ENCODE measurements at regions not wholly inside any gene's neighbourhood (a gene's known extent, or its start where the extent isn't known, plus 50 kb on each side); places are given as distances from the start of the nearest gene placed in this dataset.
"Not testable (repeated sequence)": the region's sequence is repeated elsewhere in the genome, so short reads cannot be mapped to it uniquely, and the experiment has no call there.

- H3K4me1 ChIP-seq (ENCODE audit: control insufficient read depth, insufficient read depth, low read length): peaks cover 13% of the 10 kb centered on the region
- no peaks in the 10 kb centered on the region for H3K36me3 ChIP-seq (ENCODE audit: control insufficient read depth, insufficient read depth, low read length)
- H3K4me3 ChIP-seq (ENCODE audit: low read depth, low read length): no peak overlapping the region
- H3K27ac ChIP-seq (ENCODE audit: low read depth, low read length): no peak overlapping the region
- H3K9me3 ChIP-seq (ENCODE audit: control insufficient read depth, insufficient read depth, low read depth, low read length): no peaks in the 10 kb centered on the region
- no peak overlapping the region for H3K9ac ChIP-seq (ENCODE audit: low read length)
- no peaks in the 10 kb centered on the region for H3K27me3 ChIP-seq (ENCODE audit: control insufficient read depth, insufficient read depth, low read length)
These were observed 298.4 kb downstream of the MYCN start for GRCh38 chr2:16238786-16239185.

DNA sequence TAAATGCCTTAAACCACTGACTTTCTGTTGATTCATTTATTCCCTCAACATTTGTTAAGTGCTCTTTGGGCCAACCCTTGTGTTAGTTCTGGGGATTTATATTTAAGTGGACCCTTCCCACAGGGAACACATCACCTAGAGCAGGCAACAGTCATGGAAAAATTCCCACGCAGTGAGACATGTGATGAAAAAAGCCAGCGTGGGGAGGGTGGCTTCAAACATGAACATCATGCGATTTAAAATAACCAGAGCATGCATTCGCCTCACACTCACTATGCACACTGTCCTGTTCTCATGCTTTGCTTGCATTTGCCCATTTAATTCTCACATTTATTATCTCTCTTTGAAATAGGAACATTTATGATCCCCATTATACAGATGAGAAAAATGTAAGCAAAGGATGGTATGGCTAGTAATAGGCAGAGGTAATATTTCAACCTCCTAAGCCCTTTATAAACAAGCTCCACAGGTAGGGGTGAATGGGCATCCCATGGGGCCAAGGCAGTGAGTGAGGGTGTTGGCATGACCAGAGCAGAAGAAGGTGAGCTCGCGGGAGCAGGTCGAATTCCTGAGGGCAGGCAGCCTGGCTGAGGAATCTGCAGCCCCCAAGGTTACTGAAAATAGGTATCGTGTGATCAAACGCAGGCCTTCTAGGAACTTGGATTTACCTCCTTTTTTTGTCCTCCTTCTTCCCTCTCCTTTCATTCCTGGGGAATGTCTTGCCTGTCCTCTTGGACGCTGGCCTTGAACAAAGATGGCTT, 297.8 kb downstream of the MYCN start:
- no peaks in the 10 kb centered on the region for H3K9me3 ChIP-seq (ENCODE audit: control insufficient read depth, insufficient read depth, low read depth, low read length)
- H3K36me3 ChIP-seq (ENCODE audit: control insufficient read depth, insufficient read depth, low read length): no peaks in the 10 kb centered on the region
- H3K9ac ChIP-seq (ENCODE audit: low read length): no peak overlapping the region
- no peak overlapping the region for H3K27ac ChIP-seq (ENCODE audit: low read depth, low read length)
- peaks cover 13% of the 10 kb centered on the region for H3K4me1 ChIP-seq (ENCODE audit: control insufficient read depth, insufficient read depth, low read length)
- H3K27me3 ChIP-seq (ENCODE audit: control insufficient read depth, insufficient read depth, low read length): no peaks in the 10 kb centered on the region
- H3K4me3 ChIP-seq (ENCODE audit: low read depth, low read length): no peak overlapping the region

GRCh38 chr2:16235747-16236146, 295.4 kb downstream of the MYCN start:
- H3K4me1 ChIP-seq (ENCODE audit: control insufficient read depth, insufficient read depth, low read length): peaks cover 13% of the 10 kb centered on the region
- no peaks in the 10 kb centered on the region for H3K9me3 ChIP-seq (ENCODE audit: control insufficient read depth, insufficient read depth, low read depth, low read length)
- H3K36me3 ChIP-seq (ENCODE audit: control insufficient read depth, insufficient read depth, low read length): no peaks in the 10 kb centered on the region
- H3K4me3 ChIP-seq (ENCODE audit: low read depth, low read length): peak overlapping the region; percentile 50; the same call in 1 of the 2 replicates
- H3K9ac ChIP-seq (ENCODE audit: low read length): peak overlapping the region; percentile 38
- no peaks in the 10 kb centered on the region for H3K27me3 ChIP-seq (ENCODE audit: control insufficient read depth, insufficient read depth, low read length)
- no peak overlapping the region for H3K27ac ChIP-seq (ENCODE audit: low read depth, low read length)

- not testable (repeated sequence) for H3K27me3 ChIP-seq (ENCODE audit: control insufficient read depth, insufficient read depth, low read length); H3K27ac ChIP-seq (ENCODE audit: low read depth, low read length); H3K36me3 ChIP-seq (ENCODE audit: control insufficient read depth, insufficient read depth, low read length); H3K9me3 ChIP-seq (ENCODE audit: control insufficient read depth, insufficient read depth, low read depth, low read length)
- Histone ChIP-seq H3K9ac (ENCODE audit: low read length) (peak overlapping the region; percentile 38), H3K4me3 (ENCODE audit: low read depth, low read length) (peak overlapping the region; percentile 50), H3K4me1 (ENCODE audit: control insufficient read depth, insufficient read depth, low read length) (peaks cover 13% of the 10 kb centered on the region)
These were observed 294.9 kb downstream of the MYCN start for GRCh38 chr2:16235291-16235690.

DNA sequence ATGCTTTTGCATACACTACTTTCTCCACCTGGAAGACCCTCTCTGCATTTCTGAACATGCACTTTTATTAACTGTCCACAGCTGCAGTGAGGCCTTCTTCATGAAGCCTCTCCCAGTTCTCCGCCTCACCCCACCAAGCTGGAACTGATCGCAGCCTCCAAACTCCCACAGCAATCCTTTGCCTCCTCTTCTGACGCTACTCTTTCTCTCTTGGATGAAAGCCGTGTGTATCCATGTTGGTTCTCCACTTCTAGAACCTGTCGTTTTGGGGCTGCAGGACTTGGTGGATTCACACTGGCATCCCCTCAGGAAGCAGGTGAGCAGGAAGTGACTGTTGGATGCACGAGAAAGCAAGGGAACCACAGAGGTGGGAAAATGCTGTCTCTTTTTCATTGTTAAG, 288.6 kb downstream of the MYCN start:
- Histone ChIP-seq H3K27me3 (ENCODE audit: control insufficient read depth, insufficient read depth, low read length) (no peaks in the 10 kb centered on the region), H3K9ac (ENCODE audit: low read length) (no peak overlapping the region), H3K4me1 (ENCODE audit: control insufficient read depth, insufficient read depth, low read length) (peaks cover 14% of the 10 kb centered on the region), H3K27ac (ENCODE audit: low read depth, low read length) (no peak overlapping the region), H3K9me3 (ENCODE audit: control insufficient read depth, insufficient read depth, low read depth, low read length) (no peaks in the 10 kb centered on the region), H3K36me3 (ENCODE audit: control insufficient read depth, insufficient read depth, low read length) (no peaks in the 10 kb centered on the region), H3K4me3 (ENCODE audit: low read depth, low read length) (no peak overlapping the region)

DNA sequence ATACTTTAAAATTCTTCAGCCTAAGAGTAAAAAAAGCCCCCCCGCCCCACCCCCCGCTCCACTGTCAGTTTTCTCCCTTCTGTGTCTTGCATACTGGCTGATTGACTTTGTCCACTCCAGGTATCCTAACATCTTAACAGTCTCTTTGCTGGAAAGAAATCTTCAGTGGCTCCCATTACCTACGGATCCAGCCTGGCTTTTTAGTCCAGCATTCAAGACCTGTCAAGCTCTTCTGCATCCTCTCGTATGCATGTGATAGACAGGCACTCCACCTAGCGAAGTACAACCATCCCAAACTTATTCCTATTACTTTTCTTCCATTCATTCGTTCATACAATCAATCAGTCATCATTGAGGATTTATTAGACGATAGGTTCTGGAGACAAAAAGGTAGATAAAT, 288.1 kb downstream of the MYCN start:
- peaks cover 14% of the 10 kb centered on the region for H3K4me1 ChIP-seq (ENCODE audit: control insufficient read depth, insufficient read depth, low read length)
- no peaks in the 10 kb centered on the region for H3K27me3 ChIP-seq (ENCODE audit: control insufficient read depth, insufficient read depth, low read length)
- no peak overlapping the region for H3K4me3 ChIP-seq (ENCODE audit: low read depth, low read length)
- no peaks in the 10 kb centered on the region for H3K9me3 ChIP-seq (ENCODE audit: control insufficient read depth, insufficient read depth, low read depth, low read length)
- H3K9ac ChIP-seq (ENCODE audit: low read length): no peak overlapping the region
- H3K36me3 ChIP-seq (ENCODE audit: control insufficient read depth, insufficient read depth, low read length): no peaks in the 10 kb centered on the region
- H3K27ac ChIP-seq (ENCODE audit: low read depth, low read length): no peak overlapping the region

DNA sequence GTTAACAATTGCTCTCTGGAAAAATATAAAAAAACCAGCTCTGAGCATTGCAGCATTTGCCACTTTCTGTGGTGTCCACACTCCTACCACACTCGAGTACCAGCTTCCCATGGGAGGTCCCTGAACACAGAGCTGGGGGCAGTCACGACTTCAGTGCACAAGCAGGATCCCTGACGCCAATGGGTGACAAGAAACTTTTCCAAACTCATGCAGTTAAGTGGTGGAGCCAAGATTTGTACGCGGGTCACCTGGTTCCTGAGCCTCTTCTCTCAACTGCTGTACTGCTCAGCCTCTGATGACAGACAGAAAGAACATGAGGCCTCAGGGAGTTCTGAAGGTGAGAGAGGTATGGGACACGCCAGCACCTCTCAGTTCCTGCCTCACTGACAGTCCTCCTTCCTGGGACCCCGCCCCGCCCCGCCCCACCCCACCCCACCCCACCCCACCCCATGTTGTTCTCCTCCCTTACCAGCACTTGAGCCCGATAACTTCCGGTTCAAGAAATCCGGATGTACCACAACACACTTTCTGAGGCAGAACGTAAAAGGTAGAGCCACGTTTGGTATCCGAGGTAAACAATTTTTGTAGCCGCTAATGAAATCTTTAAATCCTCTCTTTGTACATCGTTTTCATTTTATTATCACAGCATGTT, 287.6 kb downstream of the MYCN start:
- Histone ChIP-seq H3K9me3 (ENCODE audit: control insufficient read depth, insufficient read depth, low read depth, low read length) (no peaks in the 10 kb centered on the region), H3K27me3 (ENCODE audit: control insufficient read depth, insufficient read depth, low read length) (no peaks in the 10 kb centered on the region), H3K27ac (ENCODE audit: low read depth, low read length) (no peak overlapping the region), H3K36me3 (ENCODE audit: control insufficient read depth, insufficient read depth, low read length) (no peaks in the 10 kb centered on the region), H3K9ac (ENCODE audit: low read length) (no peak overlapping the region), H3K4me3 (ENCODE audit: low read depth, low read length) (no peak overlapping the region), H3K4me1 (ENCODE audit: control insufficient read depth, insufficient read depth, low read length) (peaks cover 18% of the 10 kb centered on the region)

GRCh38 chr2:16226943-16227664, 286.8 kb downstream of the MYCN start:
- Histone ChIP-seq H3K4me3 (ENCODE audit: low read depth, low read length) (no peak overlapping the region), H3K9me3 (ENCODE audit: control insufficient read depth, insufficient read depth, low read depth, low read length) (no peaks in the 10 kb centered on the region), H3K4me1 (ENCODE audit: control insufficient read depth, insufficient read depth, low read length) (peaks cover 18% of the 10 kb centered on the region), H3K9ac (ENCODE audit: low read length) (no peak overlapping the region), H3K27ac (ENCODE audit: low read depth, low read length) (no peak overlapping the region), H3K27me3 (ENCODE audit: control insufficient read depth, insufficient read depth, low read length) (no peaks in the 10 kb centered on the region), H3K36me3 (ENCODE audit: control insufficient read depth, insufficient read depth, low read length) (no peaks in the 10 kb centered on the region)

DNA sequence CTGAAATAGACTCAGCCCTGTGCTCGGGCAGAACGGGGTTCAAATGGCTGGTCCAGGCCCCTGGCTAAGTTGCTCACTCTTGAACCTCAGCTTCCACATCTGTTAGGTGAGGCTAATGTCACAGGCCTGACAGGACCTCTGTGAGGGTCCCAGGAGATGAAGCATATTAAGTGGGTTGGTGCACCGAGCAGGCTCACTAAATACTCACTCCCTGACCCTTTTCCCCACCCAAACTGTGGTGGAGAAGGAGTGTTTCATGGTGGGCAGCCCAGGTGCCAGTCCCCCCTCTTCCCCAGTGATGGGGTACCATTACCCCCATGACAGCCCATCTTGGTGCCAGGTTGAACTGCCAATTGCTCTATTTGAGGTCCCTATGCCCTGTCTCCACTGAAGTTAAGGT, 286.0 kb downstream of the MYCN start:
- Histone ChIP-seq H3K27ac (ENCODE audit: low read depth, low read length) (no peak overlapping the region), H3K4me3 (ENCODE audit: low read depth, low read length) (no peak overlapping the region), H3K9me3 (ENCODE audit: control insufficient read depth, insufficient read depth, low read depth, low read length) (no peaks in the 10 kb centered on the region)

DNA sequence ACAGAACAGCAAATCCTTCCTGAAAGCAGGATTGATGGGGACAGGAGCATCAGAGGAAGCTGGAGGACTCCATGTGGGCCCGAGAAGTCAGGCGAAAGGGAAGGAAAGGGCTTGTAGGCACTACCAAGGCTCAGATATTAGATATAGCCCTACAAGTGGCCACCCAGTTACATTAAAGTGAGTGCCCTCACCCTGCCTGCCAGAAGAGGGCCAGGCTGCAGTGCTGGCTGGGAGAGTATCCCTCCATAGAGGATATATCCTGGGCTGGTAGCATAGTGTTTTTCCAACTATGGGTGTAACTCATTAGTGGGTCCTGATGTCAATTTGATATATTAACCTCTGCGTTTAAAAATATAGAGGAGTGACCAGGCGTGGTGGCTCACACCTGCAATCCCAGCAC, 285.2 kb downstream of the MYCN start:
- Histone ChIP-seq H3K9ac (ENCODE audit: low read length) (no peak overlapping the region), H3K27ac (ENCODE audit: low read depth, low read length) (no peak overlapping the region), H3K4me1 (ENCODE audit: control insufficient read depth, insufficient read depth, low read length) (peaks cover 18% of the 10 kb centered on the region), H3K27me3 (ENCODE audit: control insufficient read depth, insufficient read depth, low read length) (no peaks in the 10 kb centered on the region), H3K9me3 (ENCODE audit: control insufficient read depth, insufficient read depth, low read depth, low read length) (no peaks in the 10 kb centered on the region), H3K4me3 (ENCODE audit: low read depth, low read length) (no peak overlapping the region), H3K36me3 (ENCODE audit: control insufficient read depth, insufficient read depth, low read length) (no peaks in the 10 kb centered on the region)

More for the DNA sequence above, 286.0 kb downstream of the MYCN start:
- Histone ChIP-seq H3K27me3 (ENCODE audit: control insufficient read depth, insufficient read depth, low read length) (no peaks in the 10 kb centered on the region), H3K36me3 (ENCODE audit: control insufficient read depth, insufficient read depth, low read length) (no peaks in the 10 kb centered on the region), H3K9ac (ENCODE audit: low read length) (no peak overlapping the region), H3K4me1 (ENCODE audit: control insufficient read depth, insufficient read depth, low read length) (peaks cover 18% of the 10 kb centered on the region)

DNA sequence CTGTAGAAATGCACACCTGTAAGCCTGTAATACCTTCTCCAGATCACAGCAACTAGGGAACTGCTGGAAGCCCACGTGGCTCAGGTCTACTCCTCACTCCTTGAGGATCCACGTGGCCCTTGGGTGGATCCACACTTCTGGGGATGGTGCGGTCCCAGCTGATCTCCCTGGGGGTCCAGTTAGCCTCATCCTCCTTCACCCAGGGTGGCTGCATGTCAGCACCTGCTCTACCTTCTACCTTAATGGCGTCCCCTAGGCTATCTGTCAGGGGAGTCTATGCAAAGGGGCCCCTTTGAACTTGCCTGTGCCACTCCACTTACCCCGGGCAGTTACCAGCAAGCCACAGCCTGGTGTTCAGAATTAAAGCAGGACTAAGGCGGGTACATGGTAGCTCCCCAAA, 284.7 kb downstream of the MYCN start:
- Histone ChIP-seq H3K27me3 (ENCODE audit: control insufficient read depth, insufficient read depth, low read length) (no peaks in the 10 kb centered on the region), H3K9me3 (ENCODE audit: control insufficient read depth, insufficient read depth, low read depth, low read length) (no peaks in the 10 kb centered on the region), H3K36me3 (ENCODE audit: control insufficient read depth, insufficient read depth, low read length) (no peaks in the 10 kb centered on the region), H3K27ac (ENCODE audit: low read depth, low read length) (no peak overlapping the region), H3K4me1 (ENCODE audit: control insufficient read depth, insufficient read depth, low read length) (peaks cover 18% of the 10 kb centered on the region), H3K4me3 (ENCODE audit: low read depth, low read length) (no peak overlapping the region), H3K9ac (ENCODE audit: low read length) (no peak overlapping the region)
